ENCODE measurements at regions not wholly inside any gene's neighbourhood (a gene's known extent, or its start where the extent isn't known, plus 50 kb on each side); places are given as distances from the start of the nearest gene placed in this dataset.
"Not testable (repeated sequence)": the region's sequence is repeated elsewhere in the genome, so short reads cannot be mapped to it uniquely, and the experiment has no call there.

DNA sequence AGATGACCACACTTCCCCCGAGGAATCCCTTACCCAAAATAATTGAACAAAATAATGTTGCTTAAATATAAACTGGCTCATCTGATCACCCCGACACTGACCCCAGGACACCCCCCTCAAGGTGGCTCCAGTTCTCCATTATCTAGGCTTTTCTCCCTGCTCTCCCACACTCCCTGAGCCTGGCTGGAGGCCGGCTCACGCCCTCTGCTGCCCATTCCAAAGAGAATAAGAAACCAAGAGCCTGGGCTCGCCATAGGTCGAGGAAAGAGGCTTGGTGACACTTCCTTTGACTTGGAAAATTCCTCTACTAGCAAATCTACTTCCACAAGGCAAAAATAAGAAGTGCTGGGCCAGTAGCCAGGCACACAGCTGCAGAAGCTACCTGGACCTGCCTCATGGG, 63.3 kb upstream of the OR4C13 start:
- TF ChIP-seq, protein P1, sequence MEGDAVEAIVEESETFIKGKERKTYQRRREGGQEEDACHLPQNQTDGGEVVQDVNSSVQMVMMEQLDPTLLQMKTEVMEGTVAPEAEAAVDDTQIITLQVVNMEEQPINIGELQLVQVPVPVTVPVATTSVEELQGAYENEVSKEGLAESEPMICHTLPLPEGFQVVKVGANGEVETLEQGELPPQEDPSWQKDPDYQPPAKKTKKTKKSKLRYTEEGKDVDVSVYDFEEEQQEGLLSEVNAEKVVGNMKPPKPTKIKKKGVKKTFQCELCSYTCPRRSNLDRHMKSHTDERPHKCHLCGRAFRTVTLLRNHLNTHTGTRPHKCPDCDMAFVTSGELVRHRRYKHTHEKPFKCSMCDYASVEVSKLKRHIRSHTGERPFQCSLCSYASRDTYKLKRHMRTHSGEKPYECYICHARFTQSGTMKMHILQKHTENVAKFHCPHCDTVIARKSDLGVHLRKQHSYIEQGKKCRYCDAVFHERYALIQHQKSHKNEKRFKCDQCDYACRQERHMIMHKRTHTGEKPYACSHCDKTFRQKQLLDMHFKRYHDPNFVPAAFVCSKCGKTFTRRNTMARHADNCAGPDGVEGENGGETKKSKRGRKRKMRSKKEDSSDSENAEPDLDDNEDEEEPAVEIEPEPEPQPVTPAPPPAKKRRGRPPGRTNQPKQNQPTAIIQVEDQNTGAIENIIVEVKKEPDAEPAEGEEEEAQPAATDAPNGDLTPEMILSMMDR (IDR thresholded peaks at IDR 0.05), result not testable (repeated sequence)
- TF ChIP-seq POLR2A (IDR thresholded peaks at IDR 0.05), result not testable (repeated sequence)

Data from testis (tissue), 2 donors.